ENCODE measurements at regions not wholly inside any gene's neighbourhood (a gene's known extent, or its start where the extent isn't known, plus 50 kb on each side); places are given as distances from the start of the nearest gene placed in this dataset.

DNA sequence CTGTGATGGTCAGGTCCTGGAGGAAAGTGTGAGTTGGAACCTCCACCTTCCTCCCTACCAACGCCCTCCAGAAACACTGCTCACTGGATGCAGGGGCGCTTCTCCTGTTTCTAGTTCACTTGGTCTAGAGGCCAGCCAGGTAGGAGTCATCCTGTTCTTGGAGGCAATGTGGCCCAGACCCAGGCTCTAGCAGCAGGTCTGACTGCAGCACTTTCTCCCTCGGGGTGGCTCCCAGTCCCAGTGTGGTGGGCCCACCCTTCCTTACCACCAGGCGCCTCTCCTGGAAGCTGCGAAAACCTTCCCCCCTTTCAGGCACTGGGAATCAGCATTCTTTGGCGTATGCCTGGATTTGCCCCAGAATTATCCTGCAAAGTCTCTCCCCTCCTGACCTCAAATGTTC lies 292.8 kb downstream of the SOX11 start:
- Histone ChIP-seq H3K9ac (no peak overlapping the region), H2AFZ (ENCODE audit: low read depth) (no peak overlapping the region), H3K27me3 (ENCODE audit: insufficient read depth) (no peaks in the 10 kb centered on the region), H4K20me1 (ENCODE audit: insufficient read depth) (no peaks in the 10 kb centered on the region), H3K9me2 (no peaks in the 10 kb centered on the region), H3K4me2 (no peak overlapping the region), H3F3A (replicated peaks; ENCODE audit: insufficient read depth) (no peaks in the 10 kb centered on the region), H3K27ac (ENCODE audit: low read depth in 2 of 2, low read length in 1 of 2) (no peak overlapping the region), H3K4me1 (ENCODE audit: control insufficient read depth in 1 of 2, insufficient read depth in 2 of 2, low read depth in 1 of 2, low read length in 1 of 2) (peaks cover 0 to 45% of the 10 kb centered on the region in 2 experiments; a peak in 2 of 4 replicates), H3K4me3 (ENCODE audit: low read depth in 2 of 2, low read length in 1 of 2) (no peak overlapping the region), H3K36me3 (replicated peaks in 1 of 2; ENCODE audit: control insufficient read depth in 1 of 2, insufficient read depth in 2 of 2, low read length in 1 of 2) (no peaks in the 10 kb centered on the region), H3K79me2 (ENCODE audit: insufficient read depth) (no peaks in the 10 kb centered on the region), H3K9me3 (no peaks in the 10 kb centered on the region; the same call in 1 of the 2 replicates)
- no peak for DNase-seq
- TF ChIP-seq GATA2 (CRISPR knock-in tag; IDR thresholded peaks at IDR 0.05) (no peak), EZH2phosphoT487 (IDR thresholded peaks at IDR 0.05; ENCODE audit: borderline replicate concordance, low read depth) (no peak), ELF1 (IDR thresholded peaks at IDR 0.05) (no peak), MEF2A (IDR thresholded peaks at IDR 0.05; ENCODE audit: borderline replicate concordance, low read depth) (no peak), RXRA (IDR thresholded peaks at IDR 0.05; ENCODE audit: borderline replicate concordance, low read depth) (no peak), CHD2 (IDR thresholded peaks at IDR 0.05; ENCODE audit: low read length, partially characterized antibody) (no peak), RCOR1 (IDR thresholded peaks at IDR 0.05; ENCODE audit: low read length) (no peak)
- TF ChIP-seq, protein P1, sequence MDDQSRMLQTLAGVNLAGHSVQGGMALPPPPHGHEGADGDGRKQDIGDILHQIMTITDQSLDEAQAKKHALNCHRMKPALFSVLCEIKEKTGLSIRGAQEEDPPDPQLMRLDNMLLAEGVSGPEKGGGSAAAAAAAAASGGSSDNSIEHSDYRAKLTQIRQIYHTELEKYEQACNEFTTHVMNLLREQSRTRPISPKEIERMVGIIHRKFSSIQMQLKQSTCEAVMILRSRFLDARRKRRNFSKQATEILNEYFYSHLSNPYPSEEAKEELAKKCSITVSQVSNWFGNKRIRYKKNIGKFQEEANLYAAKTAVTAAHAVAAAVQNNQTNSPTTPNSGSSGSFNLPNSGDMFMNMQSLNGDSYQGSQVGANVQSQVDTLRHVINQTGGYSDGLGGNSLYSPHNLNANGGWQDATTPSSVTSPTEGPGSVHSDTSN (IDR thresholded peaks at IDR 0.05), result no peak
- WGBS (ENCODE audit: low lambda C conversion rate), result 57% methylated on average over 6 of the region's 6 CpGs
- ChIA-PET POLR2A (no interaction called here), CTCF (interaction anchor here (1.0 kb wide), 1 partner anchor 19 kb away, joined by 3 read pairs; no protein-coding TSS in a partner anchor)

DNA sequence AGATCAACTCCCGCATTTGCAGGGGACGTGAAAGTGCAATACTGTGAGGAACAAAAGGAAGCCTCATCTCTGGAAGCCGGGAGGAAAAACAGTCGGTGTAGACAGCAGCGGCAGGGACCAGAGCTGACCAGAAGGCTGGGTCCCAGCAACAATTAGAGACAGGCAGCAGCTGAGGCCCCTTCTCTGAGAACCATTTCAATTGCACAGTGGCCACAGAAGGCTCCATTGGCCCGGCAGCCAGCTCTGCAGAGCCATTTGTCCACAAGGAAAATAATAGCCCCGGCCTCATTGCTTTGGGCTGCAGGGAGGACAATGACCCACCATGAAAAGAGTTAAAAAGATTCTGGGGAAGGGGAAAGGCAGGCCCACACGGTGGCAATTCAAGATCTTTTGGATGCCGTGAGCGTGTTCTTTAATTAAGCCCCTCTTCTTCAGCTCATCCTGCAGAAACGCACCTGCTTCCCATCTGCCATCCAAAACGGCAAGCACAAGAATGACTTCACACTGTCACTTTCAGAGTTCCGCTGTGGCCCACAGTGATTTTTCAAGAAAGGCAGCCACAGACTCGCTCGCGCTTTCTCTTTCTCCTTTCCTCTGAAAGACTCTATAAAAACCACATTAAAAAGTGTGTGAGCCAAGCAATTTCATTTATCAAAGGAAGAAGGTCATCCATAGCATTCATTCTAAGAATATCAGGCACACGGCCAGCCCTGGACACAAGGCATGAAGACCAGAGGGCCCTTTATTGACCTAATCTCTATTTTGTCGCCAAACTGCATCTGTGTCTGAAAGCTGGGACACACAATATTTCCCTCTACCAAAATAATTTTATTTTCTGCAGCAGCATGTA lies 293.6 kb downstream of the SOX11 start:
- Histone ChIP-seq H3K27me3 (ENCODE audit: insufficient read depth) (no peaks in the 10 kb centered on the region), H3K79me2 (ENCODE audit: insufficient read depth) (no peaks in the 10 kb centered on the region), H3K27ac (ENCODE audit: low read depth in 2 of 2, low read length in 1 of 2) (no peak overlapping the region), H3K9me3 (no peaks in the 10 kb centered on the region; the same call in 1 of the 2 replicates), H3K4me1 (ENCODE audit: control insufficient read depth in 1 of 2, insufficient read depth in 2 of 2, low read depth in 1 of 2, low read length in 1 of 2) (peaks cover 0 to 43% of the 10 kb centered on the region in 2 experiments; a peak in 2 of 4 replicates), H3K9ac (no peak overlapping the region), H3K9me2 (no peaks in the 10 kb centered on the region), H3K4me3 (ENCODE audit: low read depth in 2 of 2, low read length in 1 of 2) (no peak overlapping the region), H2AFZ (ENCODE audit: low read depth) (no peak overlapping the region), H4K20me1 (ENCODE audit: insufficient read depth) (no peaks in the 10 kb centered on the region), H3K36me3 (replicated peaks in 1 of 2; ENCODE audit: control insufficient read depth in 1 of 2, insufficient read depth in 2 of 2, low read length in 1 of 2) (no peaks in the 10 kb centered on the region), H3K4me2 (no peak overlapping the region), H3F3A (replicated peaks; ENCODE audit: insufficient read depth) (no peaks in the 10 kb centered on the region)
- ChIA-PET POLR2A (no interaction called here), CTCF (no interaction called here)
- TF ChIP-seq TEAD4 (IDR thresholded peaks at IDR 0.05; ENCODE audit: borderline replicate concordance, insufficient read depth), result no peak
- TF ChIP-seq EP300 (IDR thresholded peaks at IDR 0.05; ENCODE audit: borderline replicate concordance in 1 of 2, low read depth in 1 of 2, low read length in 1 of 2), result no peak
- TF ChIP-seq, protein P1 (IDR thresholded peaks at IDR 0.05), result no peak
- TF ChIP-seq JUND (IDR thresholded peaks at IDR 0.05), result no peak
- TF ChIP-seq, protein P2, sequence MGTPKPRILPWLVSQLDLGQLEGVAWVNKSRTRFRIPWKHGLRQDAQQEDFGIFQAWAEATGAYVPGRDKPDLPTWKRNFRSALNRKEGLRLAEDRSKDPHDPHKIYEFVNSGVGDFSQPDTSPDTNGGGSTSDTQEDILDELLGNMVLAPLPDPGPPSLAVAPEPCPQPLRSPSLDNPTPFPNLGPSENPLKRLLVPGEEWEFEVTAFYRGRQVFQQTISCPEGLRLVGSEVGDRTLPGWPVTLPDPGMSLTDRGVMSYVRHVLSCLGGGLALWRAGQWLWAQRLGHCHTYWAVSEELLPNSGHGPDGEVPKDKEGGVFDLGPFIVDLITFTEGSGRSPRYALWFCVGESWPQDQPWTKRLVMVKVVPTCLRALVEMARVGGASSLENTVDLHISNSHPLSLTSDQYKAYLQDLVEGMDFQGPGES (IDR thresholded peaks at IDR 0.05; ENCODE audit: low read depth, low read length), result no peak
- TF ChIP-seq TAF1 (IDR thresholded peaks at IDR 0.05; ENCODE audit: borderline replicate concordance, low read depth, low read length), result no peak
- TF ChIP-seq SMC3 (IDR thresholded peaks at IDR 0.05; ENCODE audit: low read depth, low read length), result no peak
- TF ChIP-seq TCF12 (IDR thresholded peaks at IDR 0.05), result no peak
- no peak for TF ChIP-seq FOXM1 (IDR thresholded peaks at IDR 0.05; ENCODE audit: low read depth)
- TF ChIP-seq RXRA (IDR thresholded peaks at IDR 0.05; ENCODE audit: borderline replicate concordance, low read depth), result no peak
- no peak for TF ChIP-seq FOSL2 (IDR thresholded peaks at IDR 0.05; ENCODE audit: borderline replicate concordance, low read depth)
- TF ChIP-seq FOXJ3 (CRISPR knock-in tag; IDR thresholded peaks at IDR 0.05), result no peak
- no peak for TF ChIP-seq MEF2A (IDR thresholded peaks at IDR 0.05; ENCODE audit: borderline replicate concordance, low read depth)
- no peak for TF ChIP-seq POLR2AphosphoS5 (IDR thresholded peaks at IDR 0.05; ENCODE audit: low read depth, low read length)
- no peak for TF ChIP-seq GABPA (IDR thresholded peaks at IDR 0.05; ENCODE audit: low read depth)
- TF ChIP-seq SIN3A (IDR thresholded peaks at IDR 0.05; ENCODE audit: borderline replicate concordance, low read depth, low read length), result no peak
- TF ChIP-seq RAD21 (IDR thresholded peaks at IDR 0.05; ENCODE audit: low read length), result no peak
- TF ChIP-seq CHD2 (IDR thresholded peaks at IDR 0.05; ENCODE audit: low read length, partially characterized antibody), result no peak
- DNase-seq, result no peak
- WGBS (ENCODE audit: low lambda C conversion rate), result 64% methylated on average over 18 of the region's 18 CpGs

Data from SK-N-SH (cell line).